ENCODE measurements at regions not wholly inside any gene's neighbourhood (a gene's known extent, or its start where the extent isn't known, plus 50 kb on each side); places are given as distances from the start of the nearest gene placed in this dataset.

DNA sequence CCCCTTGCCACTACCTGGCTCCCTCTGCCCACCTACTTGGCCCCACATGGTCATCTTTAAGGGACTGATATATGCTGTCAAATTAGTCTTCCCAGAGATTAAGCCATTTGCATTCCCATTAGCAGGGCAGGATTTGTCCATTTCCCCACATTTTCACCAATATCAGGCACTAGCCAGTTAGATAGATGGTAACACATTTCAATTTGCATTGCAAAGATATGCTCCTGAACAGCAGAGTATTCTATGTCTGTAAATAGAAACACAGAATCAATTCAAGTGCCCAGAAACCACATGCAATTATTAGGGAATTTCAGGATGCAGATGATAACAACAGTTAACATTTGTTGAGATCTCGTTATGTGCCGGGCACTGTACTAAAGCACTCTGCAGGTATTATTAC is 92.6 kb upstream of the IL12B start:
- DNase-seq (ENCODE audit: low read depth) = no peak

DNA sequence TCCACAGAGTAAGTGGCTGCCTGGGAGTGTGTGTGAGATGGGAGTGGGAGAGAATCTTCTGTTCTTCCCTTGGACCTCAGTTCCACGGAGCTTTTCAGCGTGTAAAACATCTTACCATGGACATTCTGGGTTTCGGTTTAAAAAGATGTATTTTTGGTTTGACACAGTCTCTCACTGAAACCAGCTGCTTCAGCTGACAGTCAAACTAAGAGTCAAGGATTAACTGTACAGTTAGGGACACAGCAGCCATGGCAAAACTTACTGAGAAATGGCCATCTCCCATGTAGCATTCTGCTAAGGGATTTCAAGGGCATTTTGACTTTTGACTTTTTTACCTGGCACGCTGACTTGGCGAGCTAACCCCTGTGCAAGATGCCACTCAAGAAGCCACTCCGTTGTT is 93.8 kb upstream of the IL12B start:
- DNase-seq (ENCODE audit: low read depth) = no peak

DNA sequence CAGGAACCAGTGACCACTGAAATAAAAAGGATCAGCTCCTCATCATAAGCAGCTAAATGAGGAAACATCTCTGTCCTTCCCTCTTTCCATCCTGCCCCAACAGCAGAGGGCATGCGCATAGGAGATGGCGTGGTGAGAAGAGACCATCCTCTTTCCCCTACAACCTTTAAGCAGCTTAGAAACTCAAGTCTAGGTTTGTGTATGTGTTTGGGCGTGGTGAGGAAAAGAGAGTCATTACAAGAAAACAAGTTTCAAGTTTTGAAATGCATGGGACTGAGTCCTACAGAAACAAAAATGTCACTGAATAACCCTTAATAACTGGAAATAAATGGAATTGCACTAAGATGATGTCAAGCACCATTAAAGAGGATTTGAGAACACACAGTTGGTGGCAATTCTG is 96.4 kb upstream of the IL12B start:
- DNase-seq (ENCODE audit: low read depth) = no peak

- DNase-seq (ENCODE audit: low read depth) = no peak
Measured at GRCh38 chr5:159427180-159428012, 97.1 kb upstream of the IL12B start.

DNA sequence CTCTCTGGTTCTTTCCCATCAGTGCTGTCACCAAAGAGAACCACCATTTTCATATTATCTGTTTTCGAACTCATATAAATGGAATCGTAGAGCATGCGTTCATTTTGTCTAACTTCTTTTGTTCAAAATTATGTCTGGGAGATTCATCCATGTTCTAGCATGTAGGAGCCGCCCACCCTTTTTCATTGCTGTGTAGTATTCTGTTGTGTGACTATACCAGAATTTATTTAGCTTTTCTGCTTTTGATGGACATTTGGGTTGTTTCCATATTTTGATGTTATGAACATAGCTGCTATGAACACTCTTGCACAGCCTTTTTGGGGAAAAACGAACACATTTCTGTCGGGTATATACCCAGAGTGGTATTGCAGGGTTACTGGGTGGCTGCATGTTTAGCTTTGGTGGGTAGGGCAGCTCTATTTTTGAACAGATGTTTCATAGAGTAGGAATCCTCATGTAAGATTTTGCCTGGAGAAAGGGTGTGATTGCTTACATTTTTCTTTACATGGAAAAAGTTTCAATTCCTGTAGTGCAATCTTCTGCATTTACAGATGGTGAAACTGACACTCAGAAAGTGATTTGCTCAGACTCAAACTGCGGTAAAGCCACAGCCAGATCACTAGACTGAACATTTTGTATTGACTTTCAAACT is 100.2 kb upstream of the IL12B start:
- DNase-seq (ENCODE audit: low read depth) = no peak

DNA sequence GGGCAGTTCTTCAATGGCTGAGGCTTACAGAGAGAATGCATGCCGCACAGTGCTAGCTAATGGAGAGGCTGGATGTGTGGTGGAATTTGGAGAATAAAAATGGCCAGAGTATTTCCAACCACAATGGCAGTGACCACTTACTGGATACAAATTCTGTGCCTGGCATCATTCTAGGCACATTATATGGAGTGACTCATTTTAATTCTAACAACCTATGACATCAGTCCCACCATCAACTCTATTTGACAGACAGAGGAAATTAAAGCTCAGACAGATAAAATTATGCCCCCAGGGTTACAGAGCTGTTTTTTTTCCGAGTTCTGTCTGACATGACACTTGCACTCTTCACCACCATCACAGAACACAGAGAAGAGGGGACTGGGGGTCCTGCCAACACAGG is 105.6 kb upstream of the IL12B start:
- no peak for DNase-seq (ENCODE audit: low read depth)

DNA sequence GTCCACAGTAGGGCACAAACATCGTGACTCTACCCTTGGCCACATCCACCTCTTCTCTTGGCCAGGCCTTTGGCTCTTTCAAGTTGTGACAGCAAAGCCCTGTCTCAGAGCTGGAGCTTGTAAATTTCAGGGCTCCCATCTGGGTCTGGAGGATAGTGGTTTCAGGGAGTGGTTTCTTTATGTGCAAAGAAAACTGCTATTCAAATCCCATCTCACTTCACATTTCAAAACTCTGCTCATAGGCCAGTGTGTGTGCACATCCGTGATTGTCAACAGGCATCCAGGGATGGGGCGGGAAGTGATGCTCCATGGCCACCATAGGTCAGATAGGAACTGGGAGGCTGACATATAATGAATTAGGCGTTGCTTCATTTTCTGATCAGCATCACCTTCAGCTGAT is 107.8 kb upstream of the IL12B start:
- DNase-seq (ENCODE audit: low read depth) = no peak

GRCh38 chr5:159439002-159439401 is 108.7 kb upstream of the IL12B start:
- DNase-seq (ENCODE audit: low read depth) = no peak

DNA sequence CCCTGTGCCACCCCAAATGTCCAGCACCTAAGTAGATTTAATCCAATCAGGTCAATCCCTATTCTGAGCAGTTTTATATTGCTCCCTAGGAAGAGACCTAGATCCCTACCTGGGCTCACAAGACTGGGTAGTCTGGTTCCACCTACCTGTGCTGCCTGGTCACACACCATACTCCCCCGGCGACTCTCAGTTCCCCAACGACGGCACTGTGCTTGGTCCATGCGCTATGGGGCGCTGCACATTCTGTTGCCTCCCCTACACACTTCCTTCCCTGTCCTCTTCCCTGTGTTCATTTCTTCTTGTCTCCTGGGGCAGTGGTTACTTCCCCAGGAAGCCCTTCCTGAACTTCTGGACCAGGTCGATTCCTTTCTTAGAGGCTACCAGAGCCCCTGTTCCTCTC is 109.9 kb upstream of the IL12B start:
- no peak for DNase-seq (ENCODE audit: low read depth)

DNA sequence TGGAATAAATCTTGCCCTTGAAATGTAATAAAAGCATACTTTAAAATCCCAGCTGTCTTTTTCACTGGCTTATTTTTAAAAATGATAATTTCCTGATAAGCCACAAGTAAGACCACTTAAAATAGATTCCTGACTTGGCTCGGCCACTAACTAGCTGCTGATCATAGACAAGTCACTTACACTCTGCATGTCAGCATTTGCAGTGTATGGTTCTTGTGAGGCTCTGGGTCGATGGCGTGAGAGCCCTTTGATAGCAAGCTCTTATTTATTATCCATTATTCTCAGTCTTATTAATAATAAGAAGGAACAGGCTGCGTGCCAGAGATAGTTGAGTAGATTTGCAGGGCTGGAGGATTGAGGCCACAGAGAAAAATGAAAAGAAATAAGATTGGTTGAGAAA is 110.7 kb upstream of the IL12B start:
- no peak for DNase-seq (ENCODE audit: low read depth)

DNA sequence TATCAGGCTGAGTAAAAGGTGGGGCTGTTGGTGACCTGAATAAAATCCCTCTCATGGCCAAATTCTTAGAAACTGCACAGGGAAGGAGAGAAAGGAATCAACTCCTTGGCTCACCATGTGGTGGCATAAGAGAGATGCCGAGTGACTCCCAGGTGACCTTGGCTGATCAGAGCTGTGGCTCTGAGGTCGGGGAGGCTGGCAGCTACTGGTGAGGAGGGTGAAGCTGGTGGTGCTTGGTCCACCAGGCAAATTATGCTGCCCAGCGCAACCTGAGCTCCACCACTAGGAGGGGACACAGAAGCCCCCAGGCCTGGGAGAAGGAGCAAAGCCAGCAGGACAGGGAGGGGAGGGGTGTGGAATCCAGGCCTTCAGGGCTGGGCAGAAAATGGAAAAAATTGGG is 111.2 kb upstream of the IL12B start:
- DNase-seq (ENCODE audit: low read depth) = no peak

- DNase-seq (ENCODE audit: low read depth) = no peak
Measured at GRCh38 chr5:159442206-159442850, 112.0 kb upstream of the IL12B start.

DNA sequence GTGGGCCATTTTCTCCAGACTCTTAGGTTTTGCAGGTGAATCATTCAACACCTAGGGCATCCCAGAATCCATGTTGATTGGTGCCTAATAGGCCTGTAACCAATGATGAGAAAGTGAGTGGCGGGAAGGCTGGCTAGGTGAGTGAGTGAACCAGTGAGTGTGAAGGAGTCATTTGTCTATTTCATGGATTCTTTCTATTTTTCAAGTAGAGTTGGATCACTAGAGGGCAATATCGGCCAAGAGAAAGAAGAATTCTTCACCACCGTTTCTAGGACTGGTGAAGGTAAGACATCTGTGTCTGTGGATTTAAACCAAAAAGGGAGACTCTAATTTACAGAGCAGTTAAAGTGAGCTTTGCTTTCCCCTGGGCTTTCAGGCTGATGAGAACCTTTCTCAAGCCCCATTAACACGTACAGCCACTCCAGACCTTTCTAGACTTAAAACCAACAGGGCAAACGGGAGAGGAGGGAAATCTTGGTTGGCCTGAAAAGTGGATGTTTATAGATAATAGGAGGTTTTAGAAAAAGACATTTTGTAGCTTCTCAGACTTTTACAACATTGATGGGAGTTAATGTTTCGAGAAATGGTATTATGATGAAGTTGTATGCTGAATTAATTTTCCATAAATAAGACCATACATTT is 114.3 kb upstream of the IL12B start:
- peak; percentile 41 for DNase-seq (ENCODE audit: low read depth)

GRCh38 chr5:159447116-159447515 is 116.8 kb upstream of the IL12B start:
- no peak for DNase-seq (ENCODE audit: low read depth)

GRCh38 chr5:159448841-159449407 is 118.6 kb upstream of the IL12B start:
- DNase-seq (ENCODE audit: low read depth) = no peak

DNA sequence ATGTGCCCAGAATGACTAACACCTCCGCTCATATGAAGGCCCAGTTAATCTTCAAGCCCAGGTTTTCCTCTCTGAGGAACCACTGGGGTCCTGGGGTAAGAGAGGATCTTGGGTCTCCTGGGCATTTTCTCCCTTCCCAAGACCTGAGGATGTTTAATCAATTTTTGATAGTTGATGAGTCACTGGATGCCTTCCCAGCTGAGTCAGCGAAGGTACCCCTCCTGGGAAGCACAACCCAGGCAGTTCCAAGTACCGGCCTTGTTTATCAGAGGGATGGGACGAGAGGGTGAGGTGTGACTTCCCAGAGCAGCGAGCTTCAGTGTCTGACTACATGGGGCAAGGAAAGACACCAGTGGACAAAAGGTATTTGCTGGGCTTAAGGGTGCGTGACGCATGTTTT is 119.6 kb upstream of the IL12B start:
- DNase-seq (ENCODE audit: low read depth) = no peak

DNA sequence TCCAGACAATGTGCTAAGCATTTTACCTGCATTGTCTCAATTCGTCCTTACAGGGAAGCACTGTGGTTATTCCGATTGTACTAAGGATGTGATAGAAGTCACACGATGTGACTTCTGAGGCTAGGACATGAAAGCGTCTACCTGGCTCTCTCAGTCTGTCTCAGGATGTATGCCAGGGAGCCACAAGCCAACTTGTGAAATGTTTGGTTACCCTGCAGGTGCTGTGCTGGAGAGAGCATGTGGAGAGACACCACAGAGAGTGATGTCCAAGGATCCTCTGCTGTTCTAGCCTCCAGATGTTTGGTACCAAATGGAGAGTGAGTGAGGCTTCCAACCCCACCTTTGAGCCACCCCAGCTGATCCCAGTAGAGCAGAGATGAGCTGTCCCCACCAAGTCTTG is 120.1 kb upstream of the IL12B start:
- no peak for DNase-seq (ENCODE audit: low read depth)

DNA sequence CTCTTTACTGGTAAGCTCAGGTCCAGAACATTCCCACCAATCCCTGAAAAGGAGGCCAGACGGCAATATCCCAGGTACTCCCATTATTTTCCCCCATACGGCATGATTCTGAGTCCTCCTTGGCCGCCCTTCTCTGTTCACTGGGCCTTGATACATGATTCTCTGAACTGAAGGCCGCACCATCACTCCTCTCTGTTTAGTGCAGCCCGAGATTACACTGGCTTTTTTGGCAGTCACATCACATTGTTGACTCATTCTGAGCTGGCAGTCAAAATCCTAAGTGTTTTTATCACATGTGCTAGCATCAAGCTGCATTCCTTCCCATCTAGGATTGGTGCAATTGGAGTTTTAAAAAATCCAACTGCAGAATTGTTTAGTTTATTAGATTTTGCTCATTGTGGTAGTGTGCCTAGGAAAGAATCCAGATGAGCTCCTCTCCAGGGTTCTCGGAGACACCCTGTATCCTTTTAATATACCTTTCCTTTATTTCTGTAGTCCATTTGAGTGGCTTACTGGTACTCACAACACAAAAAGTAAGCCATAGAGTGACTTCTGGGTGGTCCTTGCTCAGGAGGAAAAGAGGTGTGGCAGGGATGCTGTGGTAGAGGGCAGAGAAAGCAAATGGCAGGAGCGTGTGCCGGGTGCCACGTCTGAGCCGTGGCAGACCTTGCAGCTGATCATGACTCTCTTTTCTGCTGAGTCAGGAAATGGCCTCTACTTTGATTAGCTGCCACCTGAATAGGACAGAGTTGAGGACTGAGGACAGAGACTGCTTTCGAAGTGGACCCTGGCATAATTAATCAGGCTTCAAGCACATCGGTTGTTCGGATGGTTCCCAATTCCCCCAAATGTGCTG is 121.1 kb upstream of the IL12B start:
- peak; percentile 96 for DNase-seq (ENCODE audit: low read depth)

GRCh38 chr5:159452480-159453167 is 122.3 kb upstream of the IL12B start:
- no peak for DNase-seq (ENCODE audit: low read depth)

GRCh38 chr5:159453209-159453608 is 122.9 kb upstream of the IL12B start:
- DNase-seq (ENCODE audit: low read depth) = no peak

DNA sequence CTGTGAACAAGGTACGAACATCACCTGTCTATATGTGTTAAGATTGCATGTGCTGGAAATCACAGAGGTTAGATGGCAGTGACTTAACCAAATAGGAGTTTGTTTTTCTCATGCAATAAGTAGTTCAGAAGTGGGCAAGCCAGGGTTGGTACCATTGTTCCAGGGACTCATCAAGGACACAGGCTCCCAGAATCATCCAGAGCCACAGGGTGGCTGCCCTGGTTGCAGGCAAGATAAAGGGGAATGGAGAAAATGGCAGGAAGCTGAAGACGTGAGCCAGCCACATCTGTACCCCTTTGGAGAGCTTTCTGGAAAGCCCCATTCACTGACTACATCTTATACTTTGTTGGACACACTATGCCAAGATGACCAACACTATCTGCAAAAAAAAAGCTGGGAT is 126.0 kb upstream of the IL12B start:
- DNase-seq (ENCODE audit: low read depth) = no peak
